Liver (tissue), 8 donors: ENCODE measurements at regions not wholly inside any gene's neighbourhood (a gene's known extent, or its start where the extent isn't known, plus 50 kb on each side); places are given as distances from the start of the nearest gene placed in this dataset.

Experiments
- DNase-seq: peaks from one replicate; pipeline ENCODE4 v3.0.0-alpha.2; 2017; ENCODE audit warnings: low spot score
- H3K27ac ChIP-seq, 2 donors: one replicate each; pipeline ENCODE4 v1.7.0; 2013; ENCODE audit warnings: inconsistent platforms in 2 of 2, low read length in 2 of 2, control low read depth in 1 of 2, low read depth in 1 of 2, mild to moderate bottlenecking in 1 of 2
- H3K27me3 ChIP-seq, 4 donors: one replicate each; pipeline versions ENCODE4 v1.6.1 to v1.7.0; 2013; ENCODE audit warnings: low read length in 3 of 4, inconsistent platforms in 1 of 4, mild to moderate bottlenecking in 1 of 4, moderate library complexity in 1 of 4; ENCODE audit not compliant: control insufficient read depth in 4 of 4, insufficient read depth in 4 of 4
- H3K36me3 ChIP-seq, 4 donors: one replicate each; pipeline versions ENCODE4 v1.6.1 to v1.7.0; 2013; ENCODE audit warnings: low read length in 3 of 4, mild to moderate bottlenecking in 3 of 4, low read depth in 1 of 4, moderate library complexity in 1 of 4; ENCODE audit not compliant: control insufficient read depth in 4 of 4, insufficient read depth in 3 of 4
- H3K4me1 ChIP-seq, 4 donors: one replicate each; pipeline versions ENCODE4 v1.6.1 to v1.7.0; 2013; ENCODE audit warnings: low read length in 3 of 4, mild to moderate bottlenecking in 3 of 4, moderate library complexity in 1 of 4; ENCODE audit not compliant: control insufficient read depth in 4 of 4, insufficient read depth in 4 of 4
- H3K4me3 ChIP-seq, 3 donors: one replicate each; pipeline versions ENCODE4 v1.6.1 to v1.7.0; 2013; ENCODE audit warnings: low read length in 3 of 3, control low read depth in 1 of 3, low read depth in 1 of 3, mild to moderate bottlenecking in 1 of 3
- H3K9ac ChIP-seq, 2 donors: one replicate each; pipeline ENCODE4 v1.7.0; 2013; ENCODE audit warnings: low read length in 2 of 2, mild to moderate bottlenecking in 2 of 2, moderate library complexity in 2 of 2, control low read depth in 1 of 2, low read depth in 1 of 2
- H3K9me3 ChIP-seq, 4 donors: one replicate each; pipeline versions ENCODE4 v1.6.1 to v1.7.0; 2013; ENCODE audit warnings: low read length in 3 of 4; ENCODE audit not compliant: control insufficient read depth in 4 of 4
- CTCF ChIP-seq: fragments of 150-350 bp; IDR thresholded peaks from 2 replicates; pipeline ENCODE4 v1.5.1; 2017; ENCODE audit warnings: improper control_type of control experiment, low read depth, low read length; ENCODE audit not compliant: missing input control
- EGR1 ChIP-seq, 2 donors: IDR thresholded peaks; 2 replicates each; pipeline ENCODE4 v1.6.1; 2016 to 2018; ENCODE audit warnings: antibody characterized with exemption in 2 of 2, low read depth in 2 of 2
- FOXA1 ChIP-seq: IDR thresholded peaks from 2 replicates; pipeline ENCODE4 v1.6.1; 2016; ENCODE audit warnings: antibody characterized with exemption
- FOXA2 ChIP-seq: IDR thresholded peaks from 2 replicates; pipeline ENCODE4 v1.6.1; 2016; ENCODE audit warnings: antibody characterized with exemption
- GABPA ChIP-seq, 2 donors: IDR thresholded peaks in 1 of 2; conservative IDR thresholded peaks in 1 of 2; 2 replicates each; pipeline ENCODE4 v1.6.1; 2016; ENCODE audit warnings: antibody characterized with exemption in 2 of 2, mild to moderate bottlenecking in 1 of 2, moderate library complexity in 1 of 2
- HNF4A ChIP-seq, 2 donors: conservative IDR thresholded peaks; 2 replicates each; pipeline ENCODE4 v1.6.1; 2016; ENCODE audit warnings: antibody characterized with exemption in 2 of 2, mild to moderate bottlenecking in 2 of 2
- HNF4G ChIP-seq: IDR thresholded peaks from 2 replicates; pipeline ENCODE4 v1.6.1; 2016; ENCODE audit warnings: antibody characterized with exemption
- JUND ChIP-seq, 2 donors: IDR thresholded peaks; 2 replicates each; pipeline ENCODE4 v1.6.1; 2016; ENCODE audit warnings: antibody characterized with exemption in 2 of 2
- NR2F2 ChIP-seq: IDR thresholded peaks from 2 replicates; pipeline ENCODE4 v1.6.1; 2016; ENCODE audit warnings: antibody characterized with exemption
- RAD21 ChIP-seq, 2 donors: IDR thresholded peaks; 2 replicates each; pipeline ENCODE4 v1.6.1; 2016; ENCODE audit warnings: antibody characterized with exemption in 2 of 2, mild to moderate bottlenecking in 2 of 2
- RXRA ChIP-seq, 2 donors: IDR thresholded peaks; 2 replicates each; pipeline ENCODE4 v1.6.1; 2017 to 2018; ENCODE audit warnings: antibody characterized with exemption in 2 of 2, mild to moderate bottlenecking in 1 of 2
- SP1 ChIP-seq: IDR thresholded peaks from 2 replicates; pipeline ENCODE4 v1.6.1; 2018; ENCODE audit warnings: antibody characterized with exemption, mild to moderate bottlenecking
- TAF1 ChIP-seq: conservative IDR thresholded peaks from 2 replicates; pipeline ENCODE4 v1.6.1; 2016; ENCODE audit warnings: antibody characterized with exemption, mild to moderate bottlenecking
- YY1 ChIP-seq: IDR thresholded peaks from 2 replicates; pipeline ENCODE4 v1.6.1; 2016; ENCODE audit warnings: antibody characterized with exemption, mild to moderate bottlenecking
- WGBS: extraction: QIAGEN DNeasy Blood & Tissue Kit; methylation state at CpG from one replicate; pipeline ENCODE4 v1.1.7; 2013; 5-methylcytosine and 5-hydroxymethylcytosine counted together
- TF ChIP-seq, protein P1 (sequence below): IDR thresholded peaks from 2 replicates; pipeline ENCODE4 v1.6.1; 2016; ENCODE audit warnings: antibody characterized with exemption
- TF ChIP-seq, protein P2 (sequence below): IDR thresholded peaks from 2 replicates; pipeline ENCODE4 v1.6.1; 2016; ENCODE audit warnings: antibody characterized with exemption
- TF ChIP-seq, protein P3 (sequence below): IDR thresholded peaks from 2 replicates; pipeline ENCODE4 v1.6.1; 2016; ENCODE audit warnings: antibody characterized with exemption
- TF ChIP-seq, protein P4 (sequence below): IDR thresholded peaks from 2 replicates; pipeline ENCODE4 v1.6.1; 2016; ENCODE audit warnings: antibody characterized with exemption, mild to moderate bottlenecking
- donor health status: healthy.
- donor health status: healthy.
- donor health status: healthy.
- donor health status: healthy.
- donor health status: healthy.

DNA sequence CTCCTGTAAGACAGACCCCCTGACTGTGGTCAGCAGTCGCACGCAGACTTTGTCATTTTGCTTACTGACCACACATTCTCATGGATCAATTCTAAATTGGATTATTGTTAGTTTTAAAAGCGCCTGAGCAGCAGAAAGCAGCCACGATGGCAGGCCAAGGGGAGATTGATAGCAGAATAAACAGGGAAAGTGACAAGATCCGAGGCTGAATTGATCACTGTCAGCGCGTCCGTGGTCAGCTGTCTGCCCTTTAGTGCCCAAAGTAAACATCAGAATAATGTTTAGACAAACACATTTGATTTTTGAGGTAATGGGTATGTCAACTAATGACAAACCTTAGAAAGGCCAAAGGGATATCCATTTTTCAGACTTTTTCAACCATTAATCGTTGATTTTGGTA, 426.8 kb downstream of the SETD4 start:
- Histone ChIP-seq H3K9me3 (no peaks in the 10 kb centered on the region), H3K27me3 (peaks cover 0 to 4% (median 0%) of the 10 kb centered on the region in 4 donors), H3K4me3 (no peak overlapping the region), H3K4me1 (no peaks in the 10 kb centered on the region), H3K27ac (no peak overlapping the region), H3K36me3 (no peaks in the 10 kb centered on the region), H3K9ac (no peak overlapping the region)
- no peak for DNase-seq
- WGBS: 42% methylated on average over 9 of the region's 9 CpGs
- TF ChIP-seq, protein P1, sequence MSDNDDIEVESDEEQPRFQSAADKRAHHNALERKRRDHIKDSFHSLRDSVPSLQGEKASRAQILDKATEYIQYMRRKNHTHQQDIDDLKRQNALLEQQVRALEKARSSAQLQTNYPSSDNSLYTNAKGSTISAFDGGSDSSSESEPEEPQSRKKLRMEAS: no peak
- TF ChIP-seq HNF4G (no peak), SP1 (no peak), EGR1 (IDR thresholded peaks at IDR 0.05; ENCODE audit: low read depth in 2 of 2) (no peak), YY1 (no peak), NR2F2 (no peak), RAD21 (IDR thresholded peaks at IDR 0.05) (no peak), FOXA1 (no peak), JUND (IDR thresholded peaks at IDR 0.05) (no peak), GABPA (IDR thresholded peaks at IDR 0.05 in 1 of 2, conservative IDR thresholded peaks at IDR 0.05 in 1 of 2) (no peak), FOXA2 (no peak), RXRA (IDR thresholded peaks at IDR 0.05) (no peak)
- TF ChIP-seq, protein P2, sequence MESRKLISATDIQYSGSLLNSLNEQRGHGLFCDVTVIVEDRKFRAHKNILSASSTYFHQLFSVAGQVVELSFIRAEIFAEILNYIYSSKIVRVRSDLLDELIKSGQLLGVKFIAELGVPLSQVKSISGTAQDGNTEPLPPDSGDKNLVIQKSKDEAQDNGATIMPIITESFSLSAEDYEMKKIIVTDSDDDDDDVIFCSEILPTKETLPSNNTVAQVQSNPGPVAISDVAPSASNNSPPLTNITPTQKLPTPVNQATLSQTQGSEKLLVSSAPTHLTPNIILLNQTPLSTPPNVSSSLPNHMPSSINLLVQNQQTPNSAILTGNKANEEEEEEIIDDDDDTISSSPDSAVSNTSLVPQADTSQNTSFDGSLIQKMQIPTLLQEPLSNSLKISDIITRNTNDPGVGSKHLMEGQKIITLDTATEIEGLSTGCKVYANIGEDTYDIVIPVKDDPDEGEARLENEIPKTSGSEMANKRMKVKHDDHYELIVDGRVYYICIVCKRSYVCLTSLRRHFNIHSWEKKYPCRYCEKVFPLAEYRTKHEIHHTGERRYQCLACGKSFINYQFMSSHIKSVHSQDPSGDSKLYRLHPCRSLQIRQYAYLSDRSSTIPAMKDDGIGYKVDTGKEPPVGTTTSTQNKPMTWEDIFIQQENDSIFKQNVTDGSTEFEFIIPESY: no peak

GRCh38 chr21:35632711-35633110, 427.6 kb downstream of the SETD4 start:
- Histone ChIP-seq H3K4me3 (no peak overlapping the region), H3K9ac (no peak overlapping the region), H3K4me1 (no peaks in the 10 kb centered on the region), H3K36me3 (no peaks in the 10 kb centered on the region), H3K27me3 (peaks cover 0 to 4% (median 2%) of the 10 kb centered on the region in 4 donors), H3K27ac (no peak overlapping the region), H3K9me3 (no peaks in the 10 kb centered on the region)
- TF ChIP-seq RXRA (IDR thresholded peaks at IDR 0.05) (no peak), FOXA1 (no peak), FOXA2 (no peak), NR2F2 (no peak), CTCF (no peak), RAD21 (IDR thresholded peaks at IDR 0.05) (no peak), GABPA (IDR thresholded peaks at IDR 0.05 in 1 of 2, conservative IDR thresholded peaks at IDR 0.05 in 1 of 2) (no peak), JUND (IDR thresholded peaks at IDR 0.05) (no peak), YY1 (no peak)
- TF ChIP-seq, protein P3, sequence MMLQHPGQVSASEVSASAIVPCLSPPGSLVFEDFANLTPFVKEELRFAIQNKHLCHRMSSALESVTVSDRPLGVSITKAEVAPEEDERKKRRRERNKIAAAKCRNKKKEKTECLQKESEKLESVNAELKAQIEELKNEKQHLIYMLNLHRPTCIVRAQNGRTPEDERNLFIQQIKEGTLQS: no peak
- WGBS: 92% methylated on average over 5 of the region's 5 CpGs
- DNase-seq: no peak

DNA sequence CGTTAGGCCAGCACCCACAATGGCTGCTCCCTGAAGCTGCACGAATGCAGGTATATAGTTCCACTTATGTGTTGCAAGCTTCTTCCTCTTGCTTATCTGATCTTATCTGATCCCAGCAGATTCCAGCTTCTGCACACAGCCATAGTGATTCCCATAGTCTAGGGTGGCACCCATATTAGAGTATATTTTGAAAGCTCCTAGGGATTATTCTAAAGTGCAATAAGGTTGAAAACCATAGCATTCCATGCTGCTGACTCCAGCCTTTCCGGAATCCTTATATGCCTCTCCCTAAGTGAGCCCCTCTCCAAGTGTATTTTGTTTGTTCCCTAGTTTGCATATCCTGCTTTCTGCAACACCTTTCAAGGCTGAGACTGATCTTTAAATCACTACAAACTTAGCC, 432.0 kb downstream of the SETD4 start:
- no peak overlapping the region for H3K4me3 ChIP-seq
- no peak overlapping the region for H3K27ac ChIP-seq
- H3K36me3 ChIP-seq: no peaks in the 10 kb centered on the region
- H3K27me3 ChIP-seq: peaks cover 0 to 4% (median 2%) of the 10 kb centered on the region in 4 donors
- DNase-seq: no peak
- H3K9ac ChIP-seq: no peak overlapping the region
- no peaks in the 10 kb centered on the region for H3K9me3 ChIP-seq
- WGBS: 65% methylated on average over 3 of the region's 3 CpGs
- H3K4me1 ChIP-seq: no peaks in the 10 kb centered on the region
- no peak for TF ChIP-seq HNF4A (conservative IDR thresholded peaks at IDR 0.05)
- no peak for TF ChIP-seq SP1
- TF ChIP-seq TAF1: no peak
- no peak for TF ChIP-seq EGR1 (IDR thresholded peaks at IDR 0.05; ENCODE audit: low read depth in 2 of 2)
- no peak for TF ChIP-seq HNF4G
- TF ChIP-seq JUND (IDR thresholded peaks at IDR 0.05): no peak
- no peak for TF ChIP-seq GABPA (IDR thresholded peaks at IDR 0.05 in 1 of 2, conservative IDR thresholded peaks at IDR 0.05 in 1 of 2)
- TF ChIP-seq, protein P3: no peak
- TF ChIP-seq YY1: no peak
- no peak for TF ChIP-seq NR2F2
- no peak for TF ChIP-seq FOXA1
- TF ChIP-seq, protein P4, sequence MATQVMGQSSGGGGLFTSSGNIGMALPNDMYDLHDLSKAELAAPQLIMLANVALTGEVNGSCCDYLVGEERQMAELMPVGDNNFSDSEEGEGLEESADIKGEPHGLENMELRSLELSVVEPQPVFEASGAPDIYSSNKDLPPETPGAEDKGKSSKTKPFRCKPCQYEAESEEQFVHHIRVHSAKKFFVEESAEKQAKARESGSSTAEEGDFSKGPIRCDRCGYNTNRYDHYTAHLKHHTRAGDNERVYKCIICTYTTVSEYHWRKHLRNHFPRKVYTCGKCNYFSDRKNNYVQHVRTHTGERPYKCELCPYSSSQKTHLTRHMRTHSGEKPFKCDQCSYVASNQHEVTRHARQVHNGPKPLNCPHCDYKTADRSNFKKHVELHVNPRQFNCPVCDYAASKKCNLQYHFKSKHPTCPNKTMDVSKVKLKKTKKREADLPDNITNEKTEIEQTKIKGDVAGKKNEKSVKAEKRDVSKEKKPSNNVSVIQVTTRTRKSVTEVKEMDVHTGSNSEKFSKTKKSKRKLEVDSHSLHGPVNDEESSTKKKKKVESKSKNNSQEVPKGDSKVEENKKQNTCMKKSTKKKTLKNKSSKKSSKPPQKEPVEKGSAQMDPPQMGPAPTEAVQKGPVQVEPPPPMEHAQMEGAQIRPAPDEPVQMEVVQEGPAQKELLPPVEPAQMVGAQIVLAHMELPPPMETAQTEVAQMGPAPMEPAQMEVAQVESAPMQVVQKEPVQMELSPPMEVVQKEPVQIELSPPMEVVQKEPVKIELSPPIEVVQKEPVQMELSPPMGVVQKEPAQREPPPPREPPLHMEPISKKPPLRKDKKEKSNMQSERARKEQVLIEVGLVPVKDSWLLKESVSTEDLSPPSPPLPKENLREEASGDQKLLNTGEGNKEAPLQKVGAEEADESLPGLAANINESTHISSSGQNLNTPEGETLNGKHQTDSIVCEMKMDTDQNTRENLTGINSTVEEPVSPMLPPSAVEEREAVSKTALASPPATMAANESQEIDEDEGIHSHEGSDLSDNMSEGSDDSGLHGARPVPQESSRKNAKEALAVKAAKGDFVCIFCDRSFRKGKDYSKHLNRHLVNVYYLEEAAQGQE: no peak
- TF ChIP-seq, protein P1: no peak
